Testis (tissue), 2 donors: ENCODE measurements at regions not wholly inside any gene's neighbourhood (a gene's known extent, or its start where the extent isn't known, plus 50 kb on each side); places are given as distances from the start of the nearest gene placed in this dataset.
A peak's percentile ranks its signal among the peaks of the same experiment; 100 is the strongest.

Experiments used
- DNase-seq: peaks from one replicate; pipeline ENCODE4 v3.0.0-alpha.2; 2019
- H3K27ac ChIP-seq, 2 donors: fragments of 200-600 bp; sonication (generic); one replicate each; pipeline ENCODE4 v1.5.1; 2019
- H3K27me3 ChIP-seq: fragments of 200-600 bp; sonication (generic); one replicate; pipeline ENCODE4 v1.5.1; 2019
- H3K36me3 ChIP-seq: fragments of 200-600 bp; sonication (generic); one replicate; pipeline ENCODE4 v1.5.1; 2017; ENCODE audit warnings: low read depth; ENCODE audit errors: missing control alignments
- H3K4me1 ChIP-seq: fragments of 200-600 bp; sonication (generic); one replicate; pipeline ENCODE4 v1.5.1; 2019
- H3K4me3 ChIP-seq, 2 donors: fragments of 200-600 bp; sonication (generic); one replicate each; pipeline ENCODE4 v1.5.1; 2017 to 2019
- H3K9me3 ChIP-seq: fragments of 200-600 bp; sonication (generic); one replicate; pipeline ENCODE4 v1.5.1; 2017
- CTCF ChIP-seq, 3 experiments: fragments of 450-650 bp in 2 of 3; fragments of 200-600 bp in 1 of 3; sonication (generic) in 1 of 3; IDR thresholded peaks; one replicate each; pipeline ENCODE4 v1.5.1; 2016 to 2019; ENCODE audit warnings: antibody characterized with exemption in 3 of 3, mild to moderate bottlenecking in 2 of 3, moderate library complexity in 1 of 3
- POLR2A ChIP-seq: fragments of 450-650 bp; IDR thresholded peaks from one replicate; pipeline ENCODE4 v1.6.1; 2017; ENCODE audit warnings: antibody characterized with exemption, mild to moderate bottlenecking, moderate library complexity
- WGBS, 2 donors: methylation state at CpG; one replicate each; pipeline ENCODE4 v1.1.5; 2018; 5-methylcytosine and 5-hydroxymethylcytosine counted together
- intact Hi-C: fragments of 100-400 bp; cut with DNase I; formaldehyde crosslinking; loops from one replicate; pipeline ENCODE4 v1.15.1; 2023; ENCODE audit warnings: low total_unique reads

DNA sequence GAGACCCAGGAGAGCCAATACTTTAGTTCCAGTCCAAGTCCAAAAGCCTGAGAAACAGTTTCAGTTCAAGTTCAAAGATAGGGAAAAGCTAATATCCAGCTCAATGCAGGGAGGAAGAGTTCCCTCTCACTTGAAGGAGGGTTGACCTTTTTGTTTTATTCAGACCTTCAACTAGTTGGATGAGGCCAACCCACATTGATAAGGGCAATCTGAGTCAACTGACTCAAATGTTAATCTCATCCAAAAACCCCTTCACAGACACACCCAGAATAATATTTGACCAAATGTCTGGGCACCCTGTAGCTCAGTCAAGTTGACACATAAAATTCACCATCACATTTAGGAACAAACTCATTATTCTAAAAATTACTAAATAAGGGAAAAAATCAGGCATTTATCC is 246.8 kb downstream of the METTL4 start:
- TF ChIP-seq CTCF (IDR thresholded peaks at IDR 0.05) (no peak), POLR2A (no peak)
- no peak for DNase-seq
- peak overlapping the region; percentile 3 to 43 for H3K27ac ChIP-seq
- no peaks in the 10 kb centered on the region for H3K9me3 ChIP-seq
- intact Hi-C loops = no loop called here
- H3K4me1 ChIP-seq = peaks cover 8% of the 10 kb centered on the region
- no peaks in the 10 kb centered on the region for H3K36me3 ChIP-seq
- no peak overlapping the region for H3K4me3 ChIP-seq
- H3K27me3 ChIP-seq = no peaks in the 10 kb centered on the region

DNA sequence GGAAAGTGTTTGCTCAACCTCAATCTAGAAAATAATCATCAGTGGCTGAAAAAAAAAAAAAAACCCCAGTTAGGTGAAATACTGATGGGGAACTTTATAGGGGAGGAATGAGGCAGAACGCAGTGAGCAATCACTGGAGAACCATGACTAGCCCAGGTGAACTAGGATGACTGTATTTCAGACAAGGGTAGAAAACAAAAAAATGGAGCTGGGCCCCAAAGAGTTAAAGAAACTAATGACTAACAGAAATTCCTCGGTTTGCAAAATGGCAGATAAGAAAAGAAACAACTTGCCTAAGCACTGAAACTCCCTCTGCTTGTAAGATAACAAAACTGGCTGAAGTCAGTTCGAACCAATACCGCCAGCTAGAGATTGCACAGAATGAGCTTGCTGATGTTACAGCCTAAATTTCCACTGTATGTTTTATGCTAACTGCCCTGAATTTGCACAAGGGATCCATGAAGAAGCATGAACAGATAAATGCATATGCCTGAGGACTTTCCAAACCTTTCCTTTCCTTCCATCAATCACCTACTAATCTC is 245.9 kb downstream of the METTL4 start:
- H3K4me3 ChIP-seq = no peak overlapping the region
- H3K36me3 ChIP-seq = no peaks in the 10 kb centered on the region
- no peaks in the 10 kb centered on the region for H3K9me3 ChIP-seq
- H3K27ac ChIP-seq = peak overlapping the region; percentile 43 to 66
- no peak for TF ChIP-seq CTCF (IDR thresholded peaks at IDR 0.05)
- no peak for TF ChIP-seq POLR2A
- DNase-seq = peak; percentile 74
- 34 to 58% methylated on average over 4 of the region's 4 CpGs for WGBS, 2 donors
- no peaks in the 10 kb centered on the region for H3K27me3 ChIP-seq
- intact Hi-C loops = no loop called here
- H3K4me1 ChIP-seq = peaks cover 8% of the 10 kb centered on the region

DNA sequence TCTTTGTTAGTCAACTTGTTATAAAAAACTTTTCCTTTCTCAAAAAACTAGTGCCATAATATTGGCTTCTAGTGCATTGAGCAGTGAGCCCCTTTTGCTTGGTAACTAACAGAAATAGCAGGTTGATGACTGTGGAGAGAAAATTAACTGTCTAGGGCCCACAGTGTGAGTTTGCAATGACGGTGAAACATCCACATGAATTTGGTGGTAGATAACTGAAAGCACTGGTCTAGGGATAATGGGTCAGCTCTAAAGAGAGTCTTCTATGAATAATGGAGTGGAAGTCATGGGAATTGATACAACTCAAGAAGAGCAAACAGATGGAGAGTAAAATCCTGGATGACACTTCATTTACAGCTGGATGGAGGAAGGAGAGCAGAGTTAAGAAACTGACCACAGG is 245.4 kb downstream of the METTL4 start:
- peak overlapping the region; percentile 38 to 66 for H3K27ac ChIP-seq
- 53 to 83% methylated on average over 1 of the region's 1 CpG for WGBS, 2 donors
- H3K9me3 ChIP-seq = no peaks in the 10 kb centered on the region
- no peaks in the 10 kb centered on the region for H3K27me3 ChIP-seq
- H3K36me3 ChIP-seq = no peaks in the 10 kb centered on the region
- intact Hi-C loops = no loop called here
- TF ChIP-seq CTCF (IDR thresholded peaks at IDR 0.05) (no peak), POLR2A (no peak)
- H3K4me1 ChIP-seq = peaks cover 8% of the 10 kb centered on the region
- H3K4me3 ChIP-seq = no peak overlapping the region
- no peak for DNase-seq

DNA sequence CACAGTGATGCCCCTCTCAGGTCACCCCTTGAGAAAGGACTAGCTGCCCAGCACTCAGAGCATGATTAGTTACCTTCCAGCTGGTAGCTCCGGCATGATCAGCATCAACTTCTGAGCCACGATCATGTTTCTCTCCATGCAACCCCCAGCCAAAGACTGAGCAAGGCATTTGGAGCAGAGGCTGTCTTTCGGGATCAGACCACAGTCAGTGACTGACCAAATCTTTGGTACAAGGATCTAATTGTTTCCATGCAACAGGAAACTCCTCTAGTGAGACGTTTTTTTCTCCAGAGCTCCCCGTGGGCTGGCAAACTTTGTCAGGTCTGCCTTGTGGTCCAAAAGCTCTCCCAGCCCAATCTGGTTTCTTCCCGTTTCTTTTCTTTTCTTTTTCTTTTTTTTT is 244.3 kb downstream of the METTL4 start:
- peak overlapping the region; percentile 14 to 38 for H3K27ac ChIP-seq
- intact Hi-C loops = no loop called here
- peaks cover 8% of the 10 kb centered on the region for H3K4me1 ChIP-seq
- H3K27me3 ChIP-seq = no peaks in the 10 kb centered on the region
- DNase-seq = no peak
- H3K4me3 ChIP-seq = no peak overlapping the region
- no peaks in the 10 kb centered on the region for H3K36me3 ChIP-seq
- H3K9me3 ChIP-seq = no peaks in the 10 kb centered on the region
- TF ChIP-seq POLR2A (no peak), CTCF (IDR thresholded peaks at IDR 0.05) (no peak)
- WGBS, 2 donors = 51 to 70% methylated on average over 6 of the region's 6 CpGs

DNA sequence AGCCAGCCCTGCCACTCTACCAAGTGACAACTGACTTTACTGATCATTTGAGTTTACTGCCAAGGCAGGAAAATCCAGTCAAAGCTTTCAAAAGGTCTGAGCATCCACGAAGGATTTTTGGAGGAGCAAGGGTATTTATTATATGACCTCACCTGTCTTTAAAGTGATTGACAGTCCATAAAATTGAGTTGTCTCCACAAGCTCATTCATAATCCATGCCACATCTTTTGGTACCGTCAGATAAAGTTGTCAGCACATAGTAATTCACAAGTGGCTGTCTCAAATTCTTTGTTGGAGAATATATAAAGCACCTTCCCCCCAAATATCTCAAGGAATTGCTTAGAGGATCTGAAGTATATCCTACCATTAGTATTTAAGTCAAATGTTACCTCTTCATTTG is 240.5 kb downstream of the METTL4 start:
- no peak for DNase-seq
- 43 to 56% methylated on average over 2 of the region's 2 CpGs for WGBS, 2 donors
- intact Hi-C loops = no loop called here

More for the DNA sequence above, 240.5 kb downstream of the METTL4 start:
- no peak overlapping the region for H3K27ac ChIP-seq
- H3K9me3 ChIP-seq = no peaks in the 10 kb centered on the region
- H3K4me1 ChIP-seq = peaks cover 13% of the 10 kb centered on the region
- no peaks in the 10 kb centered on the region for H3K27me3 ChIP-seq
- H3K36me3 ChIP-seq = no peaks in the 10 kb centered on the region
- no peak overlapping the region for H3K4me3 ChIP-seq
- TF ChIP-seq POLR2A (no peak), CTCF (IDR thresholded peaks at IDR 0.05) (no peak)
